CD4-positive, alpha-beta T cell (primary cell): ENCODE measurements at regions not wholly inside any gene's neighbourhood (a gene's known extent, or its start where the extent isn't known, plus 50 kb on each side); places are given as distances from the start of the nearest gene placed in this dataset.

Source experiments
- ATAC-seq: fragments of 200-7000 bp; cut with Tn5 transposase; one replicate; pipeline ENCODE4 v1.10.0; 2022; ENCODE audit warnings: mild to moderate bottlenecking; ENCODE audit not compliant: poor library complexity
- CTCF ChIA-PET: fragments of 350-600 bp; sonication (Branson Sonifier 250); formaldehyde crosslinking; loops from one replicate; lab custom pipeline; 2021; ENCODE audit warnings: antibody characterized with exemption, inconsistent platforms; lab: Charles Lee
- POLR2A ChIA-PET: fragments of 350-600 bp; sonication (Branson Sonifier 250); formaldehyde crosslinking; loops from one replicate; lab custom pipeline; 2021; ENCODE audit warnings: antibody characterized with exemption, inconsistent platforms; lab: Charles Lee
- DNase-seq, 14 experiments: peaks; one replicate each; pipeline ENCODE4 v3.0.0-alpha.2; 2013 to 2020; ENCODE audit warnings: mixed read lengths in 2 of 14
- H3K27ac ChIP-seq, 2 donors: one replicate each; pipeline versions ENCODE4 v1.5.1 to v1.7.0; 2013; ENCODE audit warnings: low read length in 2 of 2, low read depth in 1 of 2, mild to moderate bottlenecking in 1 of 2
- H3K27me3 ChIP-seq, 2 experiments: 1 replicate in 1 of 2; 2 replicates in 1 of 2; pipeline versions ENCODE4 v1.6.1 to v1.7.0; 2013; ENCODE audit warnings: low read length in 2 of 2, control low read depth in 1 of 2, mild to moderate bottlenecking in 1 of 2, moderate library complexity in 1 of 2; ENCODE audit not compliant: insufficient read depth in 2 of 2, control insufficient read depth in 1 of 2
- H3K36me3 ChIP-seq: one replicate; pipeline ENCODE4 v1.6.1; 2013; ENCODE audit warnings: low read length, control low read depth; ENCODE audit not compliant: insufficient read depth
- H3K4me1 ChIP-seq: one replicate; pipeline ENCODE4 v1.6.1; 2013; ENCODE audit warnings: low read length, control low read depth; ENCODE audit not compliant: insufficient read depth
- H3K4me3 ChIP-seq: one replicate; pipeline ENCODE4 v1.5.1; 2013; ENCODE audit warnings: mild to moderate bottlenecking, low read length, moderate library complexity
- H3K9me3 ChIP-seq, 2 experiments: 1 replicate in 1 of 2; 2 replicates in 1 of 2; pipeline versions ENCODE4 v1.6.1 to v1.7.0; 2013; ENCODE audit warnings: low read length in 2 of 2, mild to moderate bottlenecking in 2 of 2, control low read depth in 1 of 2, moderate library complexity in 1 of 2; ENCODE audit not compliant: control insufficient read depth in 1 of 2, insufficient read depth in 1 of 2
- H3K27ac Mint-ChIP-seq: one replicate; pipeline ENCODE4 v1.8.0; 2020; ENCODE audit warnings: mixed read lengths
- H3K27me3 Mint-ChIP-seq: one replicate; pipeline ENCODE4 v1.8.0; 2021; ENCODE audit warnings: mixed read lengths
- H3K36me3 Mint-ChIP-seq: one replicate; pipeline ENCODE4 v1.8.0; 2021; ENCODE audit warnings: low read depth, mixed read lengths
- H3K4me1 Mint-ChIP-seq: one replicate; pipeline ENCODE4 v1.8.0; 2021; ENCODE audit warnings: low read depth, mixed read lengths
- H3K4me3 Mint-ChIP-seq: one replicate; pipeline ENCODE4 v1.8.0; 2020; ENCODE audit warnings: mild to moderate bottlenecking, mixed read lengths
- H3K9me3 Mint-ChIP-seq: one replicate; pipeline ENCODE4 v1.8.0; 2020; ENCODE audit warnings: mixed read lengths
- CTCF ChIP-seq: fragments of 200-600 bp; IDR thresholded peaks from one replicate; pipeline ENCODE4 v1.8.0; 2022; ENCODE audit warnings: antibody characterized with exemption, mild to moderate bottlenecking
- intact Hi-C, 2 experiments: fragments of 100-400 bp; cut with DNase I in 1 of 2; cut with micrococcal nuclease in 1 of 2; formaldehyde crosslinking; loops; one replicate each; pipeline versions ENCODE4 v1.15.1 to v1.9.0; 2023 to 2025; cut with DNase I, micrococcal nuclease

- CTCF ChIA-PET: no interaction called here
- H3K27me3 Mint-ChIP-seq: no peaks in the 10 kb centered on the region
- no peaks in the 10 kb centered on the region for H3K36me3 Mint-ChIP-seq
- H3K4me3 ChIP-seq: no peak overlapping the region
- intact Hi-C loops: no loop called here
- peaks cover 1% of the 10 kb centered on the region for H3K9me3 Mint-ChIP-seq
- peak overlapping the region; percentile 82 for H3K27ac Mint-ChIP-seq
- no peaks in the 10 kb centered on the region for H3K36me3 ChIP-seq
- H3K4me3 Mint-ChIP-seq: no peak overlapping the region
- TF ChIP-seq CTCF: no peak
- DNase-seq: no peak
- peaks cover 33% of the 10 kb centered on the region for H3K4me1 Mint-ChIP-seq
- no peak for ATAC-seq
- peaks cover 5% of the 10 kb centered on the region for H3K4me1 ChIP-seq
- H3K27ac ChIP-seq: no peak overlapping the region
- POLR2A ChIA-PET: no interaction called here
- H3K9me3 ChIP-seq: no peaks in the 10 kb centered on the region
- H3K27me3 ChIP-seq: no peaks in the 10 kb centered on the region
Observed at GRCh38 chr6:155883334-155883731, 427.7 kb upstream of the NOX3 start.

- Mint-ChIP-seq H3K36me3 (no peaks in the 10 kb centered on the region), H3K4me1 (peaks cover 33% of the 10 kb centered on the region), H3K27ac (peak overlapping the region; percentile 82), H3K4me3 (peak overlapping the region; percentile 14), H3K9me3 (peaks cover 1% of the 10 kb centered on the region), H3K27me3 (no peaks in the 10 kb centered on the region)
- ChIA-PET CTCF (no interaction called here), POLR2A (no interaction called here)
- Histone ChIP-seq H3K27me3 (no peaks in the 10 kb centered on the region), H3K4me1 (peaks cover 5% of the 10 kb centered on the region), H3K9me3 (no peaks in the 10 kb centered on the region), H3K36me3 (no peaks in the 10 kb centered on the region), H3K27ac (no peak overlapping the region), H3K4me3 (no peak overlapping the region)
- TF ChIP-seq CTCF: no peak
- DNase-seq (peak in 4 of 14 experiments; percentile 3 to 22 (median 10)), ATAC-seq (peak; percentile 44)
- intact Hi-C loops: no loop called here
Observed at GRCh38 chr6:155882527-155883333, 427.1 kb upstream of the NOX3 start.

GRCh38 chr6:155881826-155882526 is 426.3 kb upstream of the NOX3 start:
- peak; percentile 26 for ATAC-seq
- intact Hi-C loops: no loop called here
- H3K27ac Mint-ChIP-seq: peak overlapping the region; percentile 82

More at GRCh38 chr6:155881826-155882526, 426.3 kb upstream of the NOX3 start:
- Histone ChIP-seq H3K9me3 (no peaks in the 10 kb centered on the region), H3K36me3 (no peaks in the 10 kb centered on the region), H3K27me3 (no peaks in the 10 kb centered on the region), H3K4me1 (peaks cover 5% of the 10 kb centered on the region), H3K27ac (no peak overlapping the region), H3K4me3 (no peak overlapping the region)
- H3K36me3 Mint-ChIP-seq: no peaks in the 10 kb centered on the region
- peak overlapping the region; percentile 14 for H3K4me3 Mint-ChIP-seq
- CTCF ChIA-PET: no interaction called here
- H3K9me3 Mint-ChIP-seq: peaks cover 1% of the 10 kb centered on the region
- POLR2A ChIA-PET: no interaction called here
- no peaks in the 10 kb centered on the region for H3K27me3 Mint-ChIP-seq
- no peak for TF ChIP-seq CTCF
- H3K4me1 Mint-ChIP-seq: peaks cover 33% of the 10 kb centered on the region
- DNase-seq: no peak
